ENCODE measurements at regions not wholly inside any gene's neighbourhood (a gene's known extent, or its start where the extent isn't known, plus 50 kb on each side); places are given as distances from the start of the nearest gene placed in this dataset.

- TF ChIP-seq CTCF (IDR thresholded peaks at IDR 0.05; ENCODE audit: insufficient read depth, low read length) (no peak), GABPA (IDR thresholded peaks at IDR 0.05; ENCODE audit: low read depth) (no peak), POLR2AphosphoS5 (IDR thresholded peaks at IDR 0.05; ENCODE audit: low read depth) (no peak)
Measured at GRCh38 chr12:25301798-25302197, 51.1 kb upstream of the KRAS start.

All from HL-60 (cell line).